ENCODE measurements at regions not wholly inside any gene's neighbourhood (a gene's known extent, or its start where the extent isn't known, plus 50 kb on each side); places are given as distances from the start of the nearest gene placed in this dataset.
"Not testable (repeated sequence)": the region's sequence is repeated elsewhere in the genome, so short reads cannot be mapped to it uniquely, and the experiment has no call there.

DNA sequence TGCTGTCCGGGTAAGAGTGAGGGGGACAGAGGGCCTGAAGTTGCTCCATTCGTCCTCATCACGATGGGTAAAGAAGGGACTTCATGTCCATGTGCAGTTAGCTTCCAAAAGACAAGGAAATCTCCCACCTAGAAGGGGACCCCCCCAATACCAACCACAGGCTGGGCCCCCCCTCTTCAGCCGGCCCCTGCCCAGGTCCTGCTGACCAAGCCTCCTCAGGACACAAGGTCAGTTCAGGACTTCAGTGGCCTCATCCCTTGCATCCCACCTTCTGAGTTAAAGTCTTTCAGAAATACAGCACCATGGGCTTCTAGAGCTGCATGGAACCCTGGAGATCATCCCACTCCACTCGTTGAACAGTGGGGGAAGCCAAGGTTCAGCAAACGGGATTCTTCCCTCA lies 115.4 kb upstream of the ERG start:
- DNase-seq (ENCODE audit: low read depth in 1 of 2, low spot score in 1 of 2) = no peak

DNA sequence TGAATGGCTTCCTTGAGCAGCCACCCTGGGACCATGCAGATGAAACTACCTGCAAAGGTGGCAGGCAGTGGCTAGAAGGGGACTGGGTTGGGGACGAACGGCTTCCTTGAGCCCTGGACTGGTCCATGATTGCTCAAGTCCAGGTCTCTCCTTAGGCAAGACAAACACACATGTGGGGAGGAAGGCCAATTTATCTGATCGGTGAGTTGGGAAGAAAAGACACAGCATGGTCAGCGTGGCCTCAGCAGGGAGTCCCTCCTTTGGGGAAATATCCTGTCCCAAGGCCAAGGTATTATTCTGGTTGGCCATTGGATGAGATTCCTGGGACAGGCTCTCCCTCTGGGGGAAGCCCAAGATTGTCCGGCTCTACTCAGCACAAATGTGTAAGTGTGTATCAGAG lies 116.3 kb upstream of the ERG start:
- DNase-seq (ENCODE audit: low read depth in 1 of 2, low spot score in 1 of 2) = no peak

DNA sequence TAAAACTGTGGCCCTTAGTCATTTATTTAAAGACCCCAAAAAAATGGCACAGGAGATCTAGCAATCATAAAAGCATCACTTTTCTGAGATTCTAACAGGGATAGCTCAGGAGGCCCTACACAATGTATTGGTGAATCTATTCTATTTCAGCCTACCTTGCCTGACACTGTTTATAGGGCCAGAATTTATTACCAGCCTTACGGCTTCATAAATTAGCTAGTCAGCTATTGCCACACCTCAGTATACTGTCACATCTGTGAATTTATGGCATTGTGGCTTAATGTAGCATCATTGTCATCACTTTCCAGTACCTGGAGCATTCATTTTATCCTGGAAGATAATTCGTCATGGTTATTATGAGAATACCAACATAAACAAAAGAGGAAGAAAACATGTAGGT lies 121.2 kb upstream of the ERG start:
- DNase-seq (ENCODE audit: low read depth in 1 of 2, low spot score in 1 of 2) = no peak

DNA sequence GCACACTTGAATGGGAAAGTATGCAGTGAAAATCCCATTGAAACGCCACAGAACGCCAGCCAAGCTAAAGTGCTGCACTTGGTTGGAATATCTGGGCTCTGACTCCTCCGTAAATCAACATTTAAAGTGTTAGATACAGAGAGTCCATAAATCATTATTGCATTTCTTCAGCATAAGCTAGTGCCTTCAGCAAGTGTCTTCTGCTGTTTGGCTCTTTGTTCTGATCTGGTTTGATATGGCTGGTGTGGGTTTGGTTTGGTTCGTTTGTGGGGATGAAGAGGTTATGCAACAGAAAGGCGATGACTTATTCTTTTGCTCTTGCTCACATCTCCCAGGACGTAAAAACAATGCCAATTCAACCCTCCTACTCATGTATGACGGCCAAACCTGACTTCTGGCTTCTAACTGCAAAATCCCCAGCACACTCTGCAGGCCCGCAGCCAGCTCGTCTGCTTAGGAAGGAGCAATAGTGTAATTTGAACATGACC lies 121.8 kb upstream of the ERG start:
- DNase-seq (ENCODE audit: low read depth in 1 of 2, low spot score in 1 of 2) = no peak

DNA sequence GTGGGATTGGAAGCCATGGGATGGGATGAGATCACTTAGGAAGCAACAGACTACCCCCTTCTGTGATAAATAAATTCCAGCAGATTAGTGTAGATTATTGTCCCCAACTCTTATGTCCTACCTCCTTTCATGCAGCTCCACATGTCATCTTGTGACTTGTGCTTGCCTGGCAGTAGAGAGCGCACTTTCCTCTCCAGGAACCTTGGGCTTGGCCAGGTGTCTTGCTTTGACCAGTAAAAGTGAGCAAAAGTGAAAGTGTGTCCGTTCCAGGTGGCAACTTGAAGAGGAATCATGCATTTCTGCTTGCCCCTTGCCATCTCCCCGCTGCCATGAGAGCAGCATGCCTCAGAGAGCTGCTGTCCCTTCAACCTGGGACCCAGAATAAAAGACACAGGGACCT lies 122.9 kb upstream of the ERG start:
- DNase-seq (ENCODE audit: low read depth in 1 of 2, low spot score in 1 of 2) = no peak

DNA sequence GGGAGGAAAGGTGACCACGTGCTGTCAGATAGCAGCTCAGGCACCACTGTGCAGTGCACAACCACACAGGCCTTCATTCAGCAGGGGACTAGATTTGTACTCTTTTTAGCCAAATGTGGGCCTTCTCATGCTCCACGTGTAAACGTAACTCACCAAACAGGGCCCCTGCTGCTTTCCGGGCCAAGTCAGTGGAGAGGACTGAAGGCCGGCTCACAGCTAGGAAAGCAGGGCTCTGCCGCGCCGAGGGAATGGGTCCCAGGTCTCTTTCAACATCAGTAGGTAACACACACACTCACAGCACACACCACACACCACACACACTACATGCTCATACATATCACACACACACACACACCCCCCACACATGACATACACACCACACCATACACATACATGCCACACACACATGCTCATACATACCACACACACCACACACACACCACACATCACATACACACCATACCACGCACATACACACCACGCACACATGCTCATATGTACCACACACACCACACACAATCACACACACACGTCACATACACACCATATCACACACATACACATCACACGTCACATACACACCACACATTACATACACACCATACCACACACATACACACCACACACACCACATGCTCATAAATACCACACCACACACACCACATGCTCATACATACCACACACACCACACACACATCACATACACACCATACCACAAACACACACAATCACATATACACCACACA lies 124.0 kb upstream of the ERG start:
- no peak for DNase-seq (ENCODE audit: low read depth in 1 of 2, low spot score in 1 of 2)

DNA sequence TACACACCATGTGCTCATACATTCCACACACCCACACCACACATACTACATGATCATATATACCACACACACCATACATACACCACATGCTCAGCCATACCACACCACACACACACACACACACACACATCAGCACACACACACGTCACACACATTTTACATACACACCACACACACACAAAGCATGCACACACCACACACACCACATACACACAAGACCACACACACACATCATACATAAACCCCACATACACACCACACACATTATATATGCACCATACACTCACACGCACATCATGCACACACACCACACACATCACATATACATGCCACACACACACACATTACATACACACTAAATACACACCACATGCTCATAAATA lies 124.5 kb upstream of the ERG start:
- no peak for DNase-seq (ENCODE audit: low read depth in 1 of 2, low spot score in 1 of 2)

DNA sequence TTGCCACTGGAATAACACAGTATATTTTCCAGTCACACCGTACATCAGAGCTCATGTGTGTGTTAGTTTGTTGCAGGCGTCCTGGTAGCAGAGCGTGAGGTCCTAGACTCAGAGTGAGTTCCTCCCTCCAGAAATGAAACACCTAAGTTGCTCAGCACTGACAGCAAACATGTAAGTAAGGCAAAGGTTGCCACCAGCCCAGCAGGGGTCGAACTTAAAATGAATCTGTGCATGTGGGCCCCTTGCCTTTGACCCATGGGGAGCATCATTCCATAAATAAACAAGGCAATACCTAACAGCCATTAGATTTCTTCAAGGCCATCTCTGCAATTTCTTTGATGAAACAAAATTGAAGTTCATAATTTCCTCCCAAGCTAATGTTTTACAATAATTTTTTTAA lies 125.3 kb upstream of the ERG start:
- DNase-seq (ENCODE audit: low read depth in 1 of 2, low spot score in 1 of 2) = no peak

DNA sequence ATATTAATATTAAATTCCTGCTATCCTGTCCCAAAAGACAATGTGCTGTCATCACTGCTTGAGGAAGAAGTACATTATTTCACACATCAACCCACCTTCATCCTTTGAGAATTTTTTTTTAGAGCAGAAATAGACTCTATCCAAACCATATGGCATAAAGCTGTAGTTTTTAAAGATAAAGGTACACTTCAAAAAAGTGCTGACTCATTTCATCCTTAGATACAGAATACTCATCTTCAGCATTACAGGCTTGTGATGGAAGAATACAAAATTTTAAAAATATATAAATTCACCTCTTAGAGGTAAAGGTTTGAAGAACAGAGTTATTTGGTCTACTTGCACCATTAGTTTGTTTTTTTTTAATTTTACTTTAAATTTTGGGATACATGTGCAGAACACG lies 126.7 kb upstream of the ERG start:
- no peak for DNase-seq (ENCODE audit: low read depth in 1 of 2, low spot score in 1 of 2)

DNA sequence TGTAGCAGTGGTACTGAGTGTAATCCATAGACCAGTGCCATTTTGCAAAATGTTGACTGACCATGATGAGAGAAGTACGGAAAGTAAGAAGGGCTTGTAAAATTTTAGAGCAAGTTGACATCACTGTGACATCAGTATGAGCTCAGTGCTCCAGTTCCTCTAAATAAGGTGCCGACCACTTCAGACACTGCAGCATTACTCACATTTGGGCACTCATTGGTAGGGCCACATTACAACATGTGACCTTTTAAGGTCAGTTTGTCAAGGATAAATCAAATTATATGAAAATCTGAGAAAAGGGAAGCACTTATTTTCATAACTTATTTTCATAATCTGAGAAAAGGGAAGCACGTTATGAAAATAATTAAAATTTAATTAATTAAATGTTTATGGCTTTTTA lies 128.0 kb upstream of the ERG start:
- no peak for DNase-seq (ENCODE audit: low read depth in 1 of 2, low spot score in 1 of 2)

DNA sequence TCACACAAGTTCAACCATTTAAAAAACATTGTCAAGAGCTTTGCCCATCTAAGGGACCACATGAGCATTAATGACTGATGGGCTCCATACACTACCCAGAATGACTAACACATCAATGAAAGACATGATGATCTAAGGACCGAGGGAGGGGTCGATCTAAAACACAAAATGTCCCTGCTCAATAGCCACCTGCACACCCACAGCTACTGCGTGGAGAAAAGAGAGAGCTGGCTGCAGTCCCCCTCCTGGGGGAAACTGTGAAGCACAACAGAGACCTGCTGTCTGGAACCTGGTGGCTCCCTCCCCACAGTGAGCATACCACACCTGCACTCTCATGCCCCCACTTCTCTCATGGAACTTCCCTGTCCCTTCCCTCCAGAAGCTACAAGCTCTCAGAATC lies 130.1 kb upstream of the ERG start:
- DNase-seq (ENCODE audit: low read depth in 1 of 2, low spot score in 1 of 2) = no peak

DNA sequence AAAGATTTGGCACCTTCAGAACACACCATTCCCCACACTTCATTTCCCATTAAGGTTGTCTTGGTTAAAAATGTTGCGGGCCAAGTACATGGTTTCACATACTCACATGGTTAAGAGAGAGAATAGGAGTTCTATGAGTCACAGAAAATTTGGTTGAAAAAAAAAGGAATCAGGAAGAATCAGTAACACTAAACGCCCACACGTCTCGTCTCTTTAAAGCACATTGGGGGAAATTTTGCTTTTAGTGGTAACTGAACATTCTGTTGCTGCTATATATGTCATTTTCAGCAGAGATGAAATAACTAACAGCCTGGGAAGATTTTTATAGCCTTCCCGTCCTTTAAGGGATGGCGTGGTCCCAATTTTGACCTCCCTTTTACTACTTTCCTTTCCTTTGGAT lies 132.9 kb upstream of the ERG start:
- DNase-seq (ENCODE audit: low read depth in 1 of 2, low spot score in 1 of 2) = no peak

DNA sequence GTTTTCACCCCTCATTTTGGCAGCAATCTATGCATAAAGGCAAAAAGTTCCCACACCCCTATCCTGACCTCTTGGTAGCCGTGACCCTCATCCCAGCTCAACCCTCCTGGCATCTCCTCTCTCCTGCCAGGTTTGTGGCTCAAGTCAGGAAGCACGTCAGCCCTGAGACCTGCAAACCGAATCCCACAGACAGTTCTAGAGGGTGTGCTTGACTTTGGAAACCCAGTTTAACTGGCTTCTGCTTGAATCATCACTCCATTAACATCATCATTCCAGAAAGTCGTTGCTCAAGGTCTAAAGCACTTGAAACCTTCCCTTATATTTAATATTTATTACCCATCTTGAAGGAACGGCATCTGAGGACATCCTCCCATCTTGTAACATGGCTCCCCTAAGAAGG lies 133.4 kb upstream of the ERG start:
- DNase-seq (ENCODE audit: low read depth in 1 of 2, low spot score in 1 of 2) = no peak

DNA sequence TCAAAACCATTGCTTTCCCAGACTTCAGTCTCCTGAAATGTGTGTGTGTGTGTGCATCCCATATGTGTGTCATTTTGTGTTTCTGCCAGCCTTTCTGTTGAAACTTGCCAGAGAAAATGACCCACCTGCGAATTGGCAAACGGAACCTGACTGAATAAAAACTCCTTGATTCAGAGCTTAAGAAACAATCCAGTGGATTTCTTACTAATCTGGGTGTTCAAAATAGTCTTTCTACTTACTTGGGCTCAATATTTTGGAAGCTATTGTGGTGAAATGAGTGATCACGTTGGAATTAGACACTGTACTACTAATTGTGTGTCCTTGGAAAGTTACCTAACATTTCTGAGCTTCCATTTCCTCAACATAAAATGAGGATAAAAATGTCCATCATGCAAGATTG lies 138.9 kb upstream of the ERG start:
- no peak for DNase-seq (ENCODE audit: low read depth in 1 of 2, low spot score in 1 of 2)

DNA sequence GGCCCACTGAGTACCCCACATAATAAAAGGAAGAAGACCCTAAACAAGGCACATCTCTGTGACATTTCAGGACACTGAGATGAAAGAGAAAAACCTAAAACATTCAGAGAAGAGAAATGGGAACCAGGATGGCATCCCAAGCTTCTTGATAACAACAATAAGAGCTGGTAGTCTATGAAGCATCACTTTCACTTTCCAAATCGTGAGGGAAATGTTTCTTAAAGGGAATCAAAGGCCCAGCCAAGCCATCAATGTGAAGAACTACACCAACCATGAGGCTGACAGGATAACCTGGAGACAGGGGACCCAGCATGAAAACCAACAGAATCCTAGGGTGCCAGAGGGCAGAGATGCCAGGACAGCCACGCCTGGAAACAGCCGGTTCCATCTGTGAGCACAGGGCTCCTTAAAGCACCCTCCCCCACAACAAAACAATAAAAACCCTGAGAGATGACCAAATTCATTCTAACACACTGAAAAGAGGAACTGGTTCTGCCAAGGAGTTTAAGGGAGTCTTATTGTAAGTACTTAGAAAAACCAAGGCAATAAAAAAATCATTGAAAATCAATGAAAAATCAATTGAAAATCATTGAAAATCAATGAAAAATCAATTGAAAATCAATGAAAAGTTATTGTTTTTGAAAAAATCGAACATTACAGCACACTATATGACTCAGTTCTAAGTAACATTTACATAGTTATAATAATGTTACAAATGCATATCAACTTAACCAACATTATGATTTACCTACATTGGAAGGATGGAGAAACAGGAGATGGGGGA lies 141.5 kb upstream of the ERG start:
- no peak for DNase-seq (ENCODE audit: low read depth in 1 of 2, low spot score in 1 of 2)

DNA sequence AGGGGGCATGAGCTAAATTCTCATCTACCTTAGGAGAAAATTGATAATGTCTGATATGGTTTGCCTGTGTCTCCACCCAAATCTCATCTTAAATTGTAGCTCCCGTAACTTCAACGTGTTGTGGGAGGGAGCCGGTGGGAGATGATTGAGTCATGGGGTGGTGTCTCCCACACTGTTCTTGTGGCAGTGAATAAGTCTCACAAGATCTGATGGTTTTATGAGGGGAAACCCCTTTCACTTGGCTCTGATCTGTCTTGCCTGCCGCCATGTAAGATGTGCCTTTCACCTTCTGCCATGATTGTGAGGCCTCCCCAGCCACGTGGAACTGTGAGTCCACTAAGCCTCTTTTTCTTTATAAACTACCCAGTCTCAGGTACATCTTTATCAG lies 142.1 kb upstream of the ERG start:
- DNase-seq (ENCODE audit: low read depth in 1 of 2, low spot score in 1 of 2) = not testable (repeated sequence)

DNA sequence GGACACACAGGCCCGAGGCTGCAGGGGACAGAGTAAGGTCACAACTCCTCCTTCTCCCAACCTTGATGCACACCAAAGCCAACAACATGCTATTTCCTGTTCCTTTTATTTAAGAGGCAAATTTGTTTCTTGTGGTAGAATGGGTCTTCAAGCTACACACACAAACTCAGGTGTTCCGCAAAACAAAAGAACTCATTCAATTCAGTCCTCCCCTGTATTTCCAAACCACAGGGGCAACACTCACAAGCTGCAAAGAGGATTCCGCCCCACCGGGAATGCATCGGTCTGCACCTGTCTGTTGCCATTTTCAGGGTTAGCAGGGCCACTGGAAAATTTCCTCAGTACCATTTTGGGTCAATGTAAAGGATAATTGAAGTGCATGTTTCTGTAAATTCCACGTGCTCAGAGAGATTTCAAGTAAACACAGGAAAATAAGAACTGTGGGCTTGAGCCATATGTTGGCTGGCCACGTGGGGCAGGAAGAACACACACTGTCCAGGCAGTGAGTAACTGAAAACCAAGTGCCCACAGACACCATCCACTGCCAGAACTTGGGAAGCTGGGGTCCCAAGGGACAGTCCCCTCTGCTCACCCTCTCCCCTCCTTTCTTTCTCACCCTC lies 145.2 kb upstream of the ERG start:
- DNase-seq (ENCODE audit: low read depth in 1 of 2, low spot score in 1 of 2) = no peak

DNA sequence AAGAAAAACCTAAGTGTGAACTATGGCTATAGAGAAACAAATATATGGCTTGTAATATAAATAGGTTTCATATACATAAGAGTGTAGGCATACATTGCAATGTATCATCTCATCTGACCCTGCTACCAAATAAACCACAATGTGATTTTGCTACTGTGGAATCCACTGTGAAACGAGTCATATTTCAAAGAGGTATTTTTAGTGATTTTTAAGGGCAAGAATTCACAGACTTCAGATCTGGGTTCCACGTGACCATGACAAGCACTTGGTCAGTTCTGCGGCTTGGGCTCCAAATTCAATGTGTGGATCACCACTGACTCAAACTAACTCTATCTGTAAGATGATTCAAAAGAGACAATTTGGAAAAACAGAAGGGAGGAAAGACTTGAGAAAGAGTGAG lies 147.0 kb upstream of the ERG start:
- DNase-seq (ENCODE audit: low read depth in 1 of 2, low spot score in 1 of 2) = no peak

DNA sequence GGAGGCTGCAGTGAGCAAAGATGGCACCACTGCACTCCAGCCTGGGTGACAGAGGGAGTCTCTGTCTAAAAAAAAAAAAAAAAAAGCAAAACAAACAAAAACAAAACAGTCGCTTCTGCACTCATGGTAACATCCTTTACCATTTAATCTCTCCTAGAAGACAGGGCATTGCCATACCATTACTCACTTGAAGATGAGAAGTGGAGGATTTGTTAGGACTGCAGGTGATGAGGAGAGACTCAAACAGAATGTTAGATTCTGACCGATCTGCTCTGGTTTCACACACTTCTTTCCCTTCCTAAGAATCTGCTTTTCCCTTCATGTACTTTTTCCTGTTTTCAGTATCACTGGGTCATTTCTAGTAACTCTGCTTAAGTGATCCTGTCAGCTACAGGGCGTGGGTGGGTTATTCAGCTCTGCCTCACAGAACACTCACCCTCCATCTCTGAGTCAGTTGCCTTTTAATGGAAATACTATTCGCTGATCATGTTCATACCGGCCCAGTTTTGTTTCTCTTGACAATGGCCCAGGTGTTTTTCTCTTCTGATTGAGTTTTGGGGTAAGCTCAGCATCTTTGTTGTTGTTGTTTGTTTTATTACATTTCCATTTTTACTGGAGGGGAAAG lies 148.0 kb upstream of the ERG start:
- no peak for DNase-seq (ENCODE audit: low read depth in 1 of 2, low spot score in 1 of 2)

DNA sequence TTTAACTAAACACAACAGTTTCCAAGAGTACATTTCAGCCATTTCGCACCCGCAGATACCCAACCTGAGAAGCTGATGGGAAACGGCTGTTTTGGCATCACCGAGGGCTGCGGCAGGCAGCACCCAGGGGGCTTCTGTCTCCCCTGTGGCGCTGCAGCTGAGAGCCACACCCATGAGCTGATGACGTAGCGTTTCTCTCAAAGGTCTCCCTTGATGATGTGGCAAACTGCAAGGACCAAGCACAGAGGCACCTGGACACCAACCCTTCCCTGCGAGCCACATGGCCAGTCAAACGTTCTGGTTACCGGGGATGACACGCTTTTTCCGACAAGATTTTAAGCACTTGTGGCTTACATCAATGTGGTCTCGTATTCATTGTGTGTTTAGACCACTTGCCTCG lies 150.8 kb upstream of the ERG start:
- DNase-seq (ENCODE audit: low read depth in 1 of 2, low spot score in 1 of 2) = no peak

DNA sequence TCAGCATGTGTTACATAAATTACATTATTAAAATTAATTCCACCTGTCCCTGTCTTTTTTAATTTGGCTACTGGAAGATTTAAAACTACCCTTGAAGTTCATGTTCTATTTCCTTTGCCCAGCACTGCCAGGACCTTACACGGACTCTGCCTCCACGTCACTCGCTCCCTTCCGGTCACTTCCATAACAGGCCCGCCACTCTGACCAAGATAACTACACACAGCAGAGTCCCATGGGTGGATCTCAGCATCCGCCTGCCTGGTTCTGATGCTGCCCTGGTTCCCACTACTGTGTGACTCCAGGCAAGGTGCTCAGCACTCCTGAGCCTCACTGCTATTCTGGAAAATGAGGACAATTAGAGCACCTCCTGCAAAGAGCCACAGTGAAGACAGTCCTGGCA lies 153.3 kb upstream of the ERG start:
- no peak for DNase-seq (ENCODE audit: low read depth in 1 of 2, low spot score in 1 of 2)

DNA sequence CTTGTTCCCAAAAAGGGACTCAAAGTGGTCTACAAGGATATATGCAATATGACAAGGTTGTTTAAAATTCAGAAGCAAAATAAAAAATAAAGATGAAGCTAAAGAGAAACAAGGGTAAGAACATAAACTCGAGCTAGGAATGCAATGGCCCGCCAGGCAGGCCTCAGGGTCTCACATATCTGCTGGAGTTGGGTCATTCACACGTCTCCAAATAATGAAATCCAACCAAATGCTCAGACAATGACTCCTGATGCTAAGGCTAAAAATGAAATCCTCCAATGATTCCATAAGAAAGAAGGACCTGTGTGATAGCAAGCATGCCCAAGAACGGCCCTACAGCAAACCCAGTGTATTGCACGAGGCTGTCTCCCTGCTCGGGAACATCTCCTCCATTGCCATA lies 153.3 kb upstream of the ETS2 start:
- DNase-seq (ENCODE audit: low read depth in 1 of 2, low spot score in 1 of 2) = no peak
